Adrenal gland (tissue), 9 donors: ENCODE measurements at regions not wholly inside any gene's neighbourhood (a gene's known extent, or its start where the extent isn't known, plus 50 kb on each side); places are given as distances from the start of the nearest gene placed in this dataset.

Experiments
- DNase-seq, 7 donors: peaks; one replicate each; pipeline ENCODE4 v3.0.0-alpha.2; 2019 to 2020
- H3K27ac ChIP-seq, 5 donors: fragments of 200-600 bp; sonication (generic) in 4 of 5; 1 replicate in 3 of 5; 2 replicates in 2 of 5; pipeline versions ENCODE4 v1.5.1 to v1.8.0; 2016 to 2020; ENCODE audit warnings: mild to moderate bottlenecking in 1 of 5
- H3K27me3 ChIP-seq: fragments of 200-600 bp; 2 replicates; pipeline ENCODE4 v1.8.0; 2021
- H3K36me3 ChIP-seq, 2 donors: fragments of 200-600 bp; replicated peaks in 1 of 2; 1 replicate in 1 of 2; 2 replicates in 1 of 2; pipeline versions ENCODE4 v1.5.1 to v1.8.0; 2018 to 2022
- H3K4me1 ChIP-seq, 2 donors: fragments of 200-600 bp; replicated peaks in 1 of 2; 1 replicate in 1 of 2; 2 replicates in 1 of 2; pipeline versions ENCODE4 v1.5.1 to v1.8.0; 2018 to 2021
- H3K4me3 ChIP-seq, 4 donors: fragments of 200-600 bp; sonication (generic) in 3 of 4; one replicate each; pipeline ENCODE4 v1.5.1; 2016 to 2018
- H3K9me3 ChIP-seq, 3 donors: fragments of 200-600 bp; sonication (generic) in 1 of 3; replicated peaks in 1 of 3; 1 replicate in 2 of 3; 2 replicates in 1 of 3; pipeline versions ENCODE4 v1.5.1 to v1.8.0; 2016 to 2021
- POLR2A ChIP-seq, 2 donors: fragments of 450-650 bp; IDR thresholded peaks; one replicate each; pipeline ENCODE4 v1.6.1; 2017; ENCODE audit warnings: antibody characterized with exemption in 2 of 2, mild to moderate bottlenecking in 2 of 2, moderate library complexity in 1 of 2
- WGBS, 4 donors: extraction: QIAGEN DNeasy Blood & Tissue Kit in 2 of 4; methylation state at CpG; one replicate each; pipeline versions ENCODE4 v1.1.5 to v1.1.7; 2013 to 2017; 5-methylcytosine and 5-hydroxymethylcytosine counted together
- intact Hi-C, 2 donors: fragments of 100-400 bp; cut with DNase I; formaldehyde crosslinking; loops; one replicate each; pipeline versions ENCODE4 v1.14.1 to v1.15.0; 2022 to 2023
- TF ChIP-seq, protein P1 (sequence below), 6 experiments: fragments of 450-650 bp in 4 of 6; fragments of 200-600 bp in 2 of 6; sonication (generic) in 1 of 6; IDR thresholded peaks; 1 replicate in 5 of 6; 2 replicates in 1 of 6; pipeline versions ENCODE4 v1.5.1 to v1.8.0; 2016 to 2021; ENCODE audit warnings: antibody characterized with exemption in 6 of 6, mild to moderate bottlenecking in 2 of 6, moderate library complexity in 1 of 6
- donor health status: healthy with polysubstance abuse.
- donor health status: Bipolar disorder and iron deficiency.
- donor health status: DM: yes; HTN: yes; CAD: no.
- donor health status: DM: no; HTN: no; CAD: no.
- donor health status: DM: no; HTN: no; CAD: no.

DNA sequence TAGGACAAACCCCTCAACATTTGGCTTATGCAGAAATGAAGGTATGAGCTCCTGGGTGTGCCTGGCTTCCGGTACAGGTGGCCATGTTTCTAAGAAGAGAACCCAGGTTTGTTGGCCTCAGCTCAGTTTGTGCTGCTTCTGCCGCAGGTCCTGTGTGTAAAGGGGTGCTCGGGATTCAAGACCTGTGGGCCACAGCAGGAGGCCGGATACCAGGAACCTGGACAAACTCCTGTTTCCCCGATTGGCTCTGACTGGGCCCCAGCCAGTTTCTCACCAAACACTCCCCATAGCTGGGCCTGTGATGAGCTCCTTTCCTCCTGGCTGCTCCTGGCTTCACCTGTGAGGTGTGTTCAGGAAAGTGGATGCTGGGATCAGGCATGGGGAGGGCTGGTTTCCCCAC is 271.2 kb upstream of the IRX2 start:
- peak in 1 of 7 donors; percentile 20 for DNase-seq
- Histone ChIP-seq H3K27me3 (no peaks in the 10 kb centered on the region), H3K9me3 (no peaks in the 10 kb centered on the region), H3K36me3 (no peaks in the 10 kb centered on the region), H3K4me1 (no peaks in the 10 kb centered on the region), H3K27ac (no peak overlapping the region), H3K4me3 (no peak overlapping the region)
- TF ChIP-seq, protein P1, sequence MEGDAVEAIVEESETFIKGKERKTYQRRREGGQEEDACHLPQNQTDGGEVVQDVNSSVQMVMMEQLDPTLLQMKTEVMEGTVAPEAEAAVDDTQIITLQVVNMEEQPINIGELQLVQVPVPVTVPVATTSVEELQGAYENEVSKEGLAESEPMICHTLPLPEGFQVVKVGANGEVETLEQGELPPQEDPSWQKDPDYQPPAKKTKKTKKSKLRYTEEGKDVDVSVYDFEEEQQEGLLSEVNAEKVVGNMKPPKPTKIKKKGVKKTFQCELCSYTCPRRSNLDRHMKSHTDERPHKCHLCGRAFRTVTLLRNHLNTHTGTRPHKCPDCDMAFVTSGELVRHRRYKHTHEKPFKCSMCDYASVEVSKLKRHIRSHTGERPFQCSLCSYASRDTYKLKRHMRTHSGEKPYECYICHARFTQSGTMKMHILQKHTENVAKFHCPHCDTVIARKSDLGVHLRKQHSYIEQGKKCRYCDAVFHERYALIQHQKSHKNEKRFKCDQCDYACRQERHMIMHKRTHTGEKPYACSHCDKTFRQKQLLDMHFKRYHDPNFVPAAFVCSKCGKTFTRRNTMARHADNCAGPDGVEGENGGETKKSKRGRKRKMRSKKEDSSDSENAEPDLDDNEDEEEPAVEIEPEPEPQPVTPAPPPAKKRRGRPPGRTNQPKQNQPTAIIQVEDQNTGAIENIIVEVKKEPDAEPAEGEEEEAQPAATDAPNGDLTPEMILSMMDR (IDR thresholded peaks at IDR 0.05) = no peak
- no peak for TF ChIP-seq POLR2A (IDR thresholded peaks at IDR 0.05)
- 77 to 84% (median 79%) methylated on average over 5 of the region's 5 CpGs for WGBS, 4 donors
- intact Hi-C loops = no loop called here

- WGBS, 4 donors = 78 to 93% (median 89%) methylated on average over 6 of the region's 6 CpGs
- H3K27me3 ChIP-seq = no peaks in the 10 kb centered on the region
- DNase-seq = peak in 1 of 7 donors; percentile 13
These were observed 268.9 kb upstream of the IRX2 start for GRCh38 chr5:3020426-3020825.

DNA sequence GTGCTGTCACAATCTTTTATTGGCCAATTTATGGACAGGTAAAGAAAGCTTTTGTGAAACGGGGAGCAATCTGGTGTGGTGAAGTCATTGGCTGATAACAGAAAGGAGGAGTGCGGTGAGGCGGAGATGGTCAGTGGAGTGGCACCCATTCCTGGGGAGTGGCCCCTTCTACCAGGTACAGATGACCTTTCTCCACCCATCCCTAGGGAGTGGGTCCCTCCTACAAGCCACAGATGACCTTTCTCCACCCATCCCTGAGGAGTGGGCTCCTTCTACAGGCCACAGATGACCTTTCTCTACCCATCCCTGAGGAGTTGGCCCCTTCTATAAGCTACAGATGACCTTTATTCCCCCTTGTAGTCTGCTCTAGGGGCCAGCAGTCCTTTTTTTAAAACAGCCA is 267.6 kb upstream of the IRX2 start:
- Histone ChIP-seq H3K27ac (no peak overlapping the region), H3K27me3 (no peaks in the 10 kb centered on the region), H3K4me1 (no peaks in the 10 kb centered on the region), H3K9me3 (no peaks in the 10 kb centered on the region), H3K36me3 (no peaks in the 10 kb centered on the region), H3K4me3 (no peak overlapping the region)
- no peak for TF ChIP-seq POLR2A (IDR thresholded peaks at IDR 0.05)
- TF ChIP-seq, protein P1 (IDR thresholded peaks at IDR 0.05) = no peak
- intact Hi-C loops = no loop called here
- 63 to 88% (median 74%) methylated on average over 3 of the region's 3 CpGs for WGBS, 4 donors
- DNase-seq = no peak

More at GRCh38 chr5:3020426-3020825, 268.9 kb upstream of the IRX2 start:
- no peak for TF ChIP-seq POLR2A (IDR thresholded peaks at IDR 0.05)
- TF ChIP-seq, protein P1 (IDR thresholded peaks at IDR 0.05) = no peak
- H3K9me3 ChIP-seq = no peaks in the 10 kb centered on the region
- H3K27ac ChIP-seq = no peak overlapping the region
- H3K4me3 ChIP-seq = no peak overlapping the region
- intact Hi-C loops = no loop called here
- no peaks in the 10 kb centered on the region for H3K4me1 ChIP-seq
- H3K36me3 ChIP-seq = no peaks in the 10 kb centered on the region

DNA sequence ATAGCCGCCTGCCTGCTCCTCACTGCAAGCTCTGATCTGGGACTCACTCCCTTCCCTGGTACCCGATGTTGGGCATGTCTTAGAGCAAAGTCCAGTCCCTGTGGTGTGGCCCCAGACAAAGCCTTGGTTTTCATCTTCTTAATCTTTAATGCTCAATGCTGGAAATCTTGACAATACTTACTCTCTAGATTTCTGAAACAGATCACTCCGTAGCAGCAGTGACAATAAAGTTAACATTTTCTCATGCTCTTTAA is 260.2 kb upstream of the IRX2 start:
- no peaks in the 10 kb centered on the region for H3K4me1 ChIP-seq
- no peaks in the 10 kb centered on the region for H3K27me3 ChIP-seq
- no peak overlapping the region for H3K27ac ChIP-seq
- H3K4me3 ChIP-seq = no peak overlapping the region
- 81 to 87% (median 85%) methylated on average over 3 of the region's 3 CpGs for WGBS, 4 donors
- DNase-seq = no peak
- TF ChIP-seq, protein P1 (IDR thresholded peaks at IDR 0.05) = no peak
- no peak for TF ChIP-seq POLR2A (IDR thresholded peaks at IDR 0.05)
- no peaks in the 10 kb centered on the region for H3K36me3 ChIP-seq
- no peaks in the 10 kb centered on the region for H3K9me3 ChIP-seq
- intact Hi-C loops = no loop called here
